ENCODE measurements at regions not wholly inside any gene's neighbourhood (a gene's known extent, or its start where the extent isn't known, plus 50 kb on each side); places are given as distances from the start of the nearest gene placed in this dataset.

GRCh38 chr6:113622254-113622653 lies 234.9 kb upstream of the MARCKS start:
- Histone ChIP-seq H3K4me3 (ENCODE audit: low read length) (no peak overlapping the region), H3K36me3 (replicated peaks; ENCODE audit: insufficient read depth, low read length) (no peaks in the 10 kb centered on the region), H3K4me1 (ENCODE audit: low read length) (peaks cover 23% of the 10 kb centered on the region), H3K79me2 (ENCODE audit: low read length) (no peaks in the 10 kb centered on the region), H3K27ac (ENCODE audit: low read length) (no peak overlapping the region), H3K9me3 (replicated peaks; ENCODE audit: insufficient read depth, low read length) (no peaks in the 10 kb centered on the region), H3K9ac (ENCODE audit: low read length) (no peak overlapping the region), H3F3A (ENCODE audit: insufficient read depth, low read length) (peaks cover 8% of the 10 kb centered on the region), H4K20me1 (ENCODE audit: insufficient read depth, low read length) (no peaks in the 10 kb centered on the region), H2AFZ (ENCODE audit: low read length) (no peak overlapping the region), H3K27me3 (replicated peaks; ENCODE audit: insufficient read depth, low read length) (no peaks in the 10 kb centered on the region), H3K9me2 (replicated peaks; ENCODE audit: insufficient read depth, low read length) (no peaks in the 10 kb centered on the region), H3K4me2 (ENCODE audit: low read depth, low read length) (no peak overlapping the region)
- no peak for TF ChIP-seq EZH2phosphoT487 (IDR thresholded peaks at IDR 0.05; ENCODE audit: low read length)
- TF ChIP-seq EZH2 (optimal IDR thresholded peaks at IDR 0.05; ENCODE audit: low read depth, low read length), result no peak
- TF ChIP-seq CTCF (IDR thresholded peaks at IDR 0.05; ENCODE audit: low read length), result no peak
- DNase-seq, result no peak

- Histone ChIP-seq H3K4me1 (ENCODE audit: low read length) (peaks cover 32% of the 10 kb centered on the region), H3K9me2 (replicated peaks; ENCODE audit: insufficient read depth, low read length) (no peaks in the 10 kb centered on the region), H3K36me3 (replicated peaks; ENCODE audit: insufficient read depth, low read length) (no peaks in the 10 kb centered on the region), H3K27me3 (replicated peaks; ENCODE audit: insufficient read depth, low read length) (no peaks in the 10 kb centered on the region), H3K4me2 (ENCODE audit: low read depth, low read length) (no peak overlapping the region), H3K79me2 (ENCODE audit: low read length) (no peaks in the 10 kb centered on the region), H4K20me1 (ENCODE audit: insufficient read depth, low read length) (no peaks in the 10 kb centered on the region), H3K4me3 (ENCODE audit: low read length) (no peak overlapping the region), H2AFZ (ENCODE audit: low read length) (no peak overlapping the region), H3K9me3 (replicated peaks; ENCODE audit: insufficient read depth, low read length) (no peaks in the 10 kb centered on the region), H3K27ac (ENCODE audit: low read length) (no peak overlapping the region), H3K9ac (ENCODE audit: low read length) (no peak overlapping the region), H3F3A (ENCODE audit: insufficient read depth, low read length) (peaks cover 8% of the 10 kb centered on the region)
- DNase-seq, result no peak
- TF ChIP-seq CTCF (IDR thresholded peaks at IDR 0.05; ENCODE audit: low read length), result no peak
- no peak for TF ChIP-seq EZH2 (optimal IDR thresholded peaks at IDR 0.05; ENCODE audit: low read depth, low read length)
These were observed 234.0 kb upstream of the MARCKS start for GRCh38 chr6:113623129-113623528.

- Histone ChIP-seq H3K79me2 (ENCODE audit: low read length) (no peaks in the 10 kb centered on the region), H3K27ac (ENCODE audit: low read length) (peak overlapping the region; percentile 41; the same call in 1 of the 2 replicates), H3K4me3 (ENCODE audit: low read length) (peak overlapping the region; percentile 18; the same call in 1 of the 2 replicates), H3K4me2 (ENCODE audit: low read depth, low read length) (peak overlapping the region; percentile 71), H3K27me3 (replicated peaks; ENCODE audit: insufficient read depth, low read length) (no peaks in the 10 kb centered on the region), H4K20me1 (ENCODE audit: insufficient read depth, low read length) (no peaks in the 10 kb centered on the region), H3F3A (ENCODE audit: insufficient read depth, low read length) (peaks cover 22% of the 10 kb centered on the region), H2AFZ (ENCODE audit: low read length) (peak overlapping the region; percentile 41), H3K4me1 (ENCODE audit: low read length) (peaks cover 51% of the 10 kb centered on the region), H3K36me3 (replicated peaks; ENCODE audit: insufficient read depth, low read length) (no peaks in the 10 kb centered on the region), H3K9me2 (replicated peaks; ENCODE audit: insufficient read depth, low read length) (no peaks in the 10 kb centered on the region), H3K9ac (ENCODE audit: low read length) (peak overlapping the region; percentile 5; the same call in 1 of the 2 replicates), H3K9me3 (replicated peaks; ENCODE audit: insufficient read depth, low read length) (no peaks in the 10 kb centered on the region)
- DNase-seq, result peak; percentile 35
- no peak for TF ChIP-seq CTCF (IDR thresholded peaks at IDR 0.05; ENCODE audit: low read length)
- no peak for TF ChIP-seq EZH2phosphoT487 (IDR thresholded peaks at IDR 0.05; ENCODE audit: low read length)
- TF ChIP-seq EZH2 (optimal IDR thresholded peaks at IDR 0.05; ENCODE audit: low read depth, low read length), result no peak
These were observed 231.3 kb upstream of the MARCKS start for GRCh38 chr6:113625850-113626249.

All from MM.1S (cell line).